ENCODE measurements at regions not wholly inside any gene's neighbourhood (a gene's known extent, or its start where the extent isn't known, plus 50 kb on each side); places are given as distances from the start of the nearest gene placed in this dataset.
A peak's percentile ranks its signal among the peaks of the same experiment; 100 is the strongest.

DNA sequence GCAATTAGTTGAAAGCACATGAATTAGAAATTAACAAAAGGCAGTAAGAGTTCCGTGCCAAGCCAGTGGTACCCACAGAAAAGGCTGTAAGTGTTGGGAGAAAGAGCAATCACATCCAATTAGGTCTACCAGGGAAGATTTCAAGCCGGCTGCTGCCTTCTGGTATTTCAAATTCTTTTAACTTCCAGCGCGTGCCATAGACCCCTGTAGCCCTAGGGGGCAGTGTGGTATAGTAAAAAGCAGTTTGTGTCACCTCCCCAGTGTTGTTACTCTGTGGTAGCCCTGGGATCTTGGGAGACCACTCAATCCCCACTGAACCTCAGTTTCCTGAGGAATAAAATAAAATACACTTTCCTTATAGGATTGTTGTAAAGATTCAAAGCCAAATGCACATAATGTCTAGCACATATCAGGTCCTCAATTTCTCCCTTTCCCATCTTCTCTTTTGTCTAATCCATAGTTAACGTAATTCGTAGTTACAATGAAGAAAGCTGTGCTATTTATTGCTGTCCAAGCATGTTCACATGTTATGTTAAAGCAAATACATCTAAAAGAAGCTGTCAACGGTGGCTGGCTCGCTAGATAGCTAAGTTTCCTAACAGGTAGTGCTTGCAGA is 230.2 kb downstream of the TDRD3 start:
- TF ChIP-seq, protein P1, sequence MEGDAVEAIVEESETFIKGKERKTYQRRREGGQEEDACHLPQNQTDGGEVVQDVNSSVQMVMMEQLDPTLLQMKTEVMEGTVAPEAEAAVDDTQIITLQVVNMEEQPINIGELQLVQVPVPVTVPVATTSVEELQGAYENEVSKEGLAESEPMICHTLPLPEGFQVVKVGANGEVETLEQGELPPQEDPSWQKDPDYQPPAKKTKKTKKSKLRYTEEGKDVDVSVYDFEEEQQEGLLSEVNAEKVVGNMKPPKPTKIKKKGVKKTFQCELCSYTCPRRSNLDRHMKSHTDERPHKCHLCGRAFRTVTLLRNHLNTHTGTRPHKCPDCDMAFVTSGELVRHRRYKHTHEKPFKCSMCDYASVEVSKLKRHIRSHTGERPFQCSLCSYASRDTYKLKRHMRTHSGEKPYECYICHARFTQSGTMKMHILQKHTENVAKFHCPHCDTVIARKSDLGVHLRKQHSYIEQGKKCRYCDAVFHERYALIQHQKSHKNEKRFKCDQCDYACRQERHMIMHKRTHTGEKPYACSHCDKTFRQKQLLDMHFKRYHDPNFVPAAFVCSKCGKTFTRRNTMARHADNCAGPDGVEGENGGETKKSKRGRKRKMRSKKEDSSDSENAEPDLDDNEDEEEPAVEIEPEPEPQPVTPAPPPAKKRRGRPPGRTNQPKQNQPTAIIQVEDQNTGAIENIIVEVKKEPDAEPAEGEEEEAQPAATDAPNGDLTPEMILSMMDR (IDR thresholded peaks at IDR 0.05; ENCODE audit: low read depth, low read length), result peak; percentile 72
- no peak overlapping the region for H3K4me3 ChIP-seq
- no peaks in the 10 kb centered on the region for H3K9me3 ChIP-seq (ENCODE audit: low read depth)
- no peaks in the 10 kb centered on the region for H3K4me1 ChIP-seq (ENCODE audit: low read depth)
- H3K27me3 ChIP-seq, result no peaks in the 10 kb centered on the region
- peak; percentile 48 to 73 for DNase-seq (ENCODE audit: low read depth in 1 of 2, low spot score in 1 of 2)
- H3K27ac ChIP-seq, result no peak overlapping the region
- no peaks in the 10 kb centered on the region for H3K36me3 ChIP-seq

Data from cardiac muscle cell (in vitro differentiated cells and primary cell).